Sigmoid colon (tissue), 6 donors: ENCODE measurements at regions not wholly inside any gene's neighbourhood (a gene's known extent, or its start where the extent isn't known, plus 50 kb on each side); places are given as distances from the start of the nearest gene placed in this dataset.

ENCODE experiments used
- DNase-seq: peaks from one replicate; pipeline ENCODE4 v3.0.0-alpha.2; 2019
- H3K27ac ChIP-seq, 4 donors: fragments of 200-600 bp; sonication (generic); one replicate each; pipeline ENCODE4 v1.5.1; 2016 to 2019; ENCODE audit warnings: mild to moderate bottlenecking in 1 of 4
- H3K27me3 ChIP-seq, 3 donors: fragments of 200-600 bp; sonication (generic); one replicate each; pipeline ENCODE4 v1.5.1; 2019; ENCODE audit warnings: mild to moderate bottlenecking in 1 of 3
- H3K36me3 ChIP-seq, 4 donors: fragments of 200-600 bp; sonication (generic); one replicate each; pipeline ENCODE4 v1.5.1; 2016 to 2019
- H3K4me1 ChIP-seq, 4 donors: fragments of 200-600 bp; sonication (generic); one replicate each; pipeline ENCODE4 v1.5.1; 2017 to 2019
- H3K4me3 ChIP-seq, 4 donors: fragments of 200-600 bp; sonication (generic); one replicate each; pipeline ENCODE4 v1.5.1; 2017 to 2019; ENCODE audit warnings: mild to moderate bottlenecking in 2 of 4, moderate library complexity in 1 of 4
- H3K9me3 ChIP-seq, 4 donors: fragments of 200-600 bp in 3 of 4; sonication (generic) in 3 of 4; one replicate each; pipeline versions ENCODE4 v1.5.1 to v1.6.1; 2013 to 2019
- CTCF ChIP-seq, 4 experiments: fragments of 450-650 bp in 3 of 4; fragments of 200-600 bp in 1 of 4; IDR thresholded peaks; one replicate each; pipeline ENCODE4 v1.5.1; 2016 to 2019; ENCODE audit warnings: antibody characterized with exemption in 4 of 4, mild to moderate bottlenecking in 3 of 4, moderate library complexity in 2 of 4
- EP300 ChIP-seq, 4 donors: sonication (generic); formaldehyde crosslinking; IDR thresholded peaks; one replicate each; pipeline ENCODE4 v1.6.1; 2017; ENCODE audit warnings: antibody characterized with exemption in 4 of 4
- POLR2A ChIP-seq, 2 donors: fragments of 450-650 bp; IDR thresholded peaks; one replicate each; pipeline ENCODE4 v1.6.1; 2016; ENCODE audit warnings: antibody characterized with exemption in 2 of 2, mild to moderate bottlenecking in 2 of 2, moderate library complexity in 2 of 2
- POLR2AphosphoS5 ChIP-seq, 4 donors: sonication (generic); formaldehyde crosslinking; IDR thresholded peaks; one replicate each; pipeline ENCODE4 v1.6.1; 2017; ENCODE audit warnings: antibody characterized with exemption in 4 of 4
- WGBS, 2 donors: extraction: QIAGEN DNeasy Blood & Tissue Kit; methylation state at CpG; one replicate each; pipeline ENCODE4 v1.1.7; 2013; 5-methylcytosine and 5-hydroxymethylcytosine counted together
- intact Hi-C: fragments of 100-400 bp; cut with DNase I; formaldehyde crosslinking; loops from one replicate; pipeline ENCODE4 v1.15.1; 2023
- donor health status: healthy with polysubstance abuse.
- donor health status: healthy.

GRCh38 chr2:173754837-173755236, 210.3 kb downstream of the SP3 start:
- DNase-seq: no peak
- H3K27me3 ChIP-seq: no peaks in the 10 kb centered on the region
- H3K9me3 ChIP-seq: no peaks in the 10 kb centered on the region
- intact Hi-C loops: no loop called here
- no peak overlapping the region for H3K27ac ChIP-seq
- H3K36me3 ChIP-seq: no peaks in the 10 kb centered on the region
- TF ChIP-seq EP300 (IDR thresholded peaks at IDR 0.05): no peak
- no peak for TF ChIP-seq CTCF (IDR thresholded peaks at IDR 0.05)
- TF ChIP-seq POLR2AphosphoS5 (IDR thresholded peaks at IDR 0.05): no peak
- no peak for TF ChIP-seq POLR2A (IDR thresholded peaks at IDR 0.05)
- 91 to 97% methylated on average over 3 of the region's 3 CpGs for WGBS, 2 donors
- no peaks in the 10 kb centered on the region for H3K4me1 ChIP-seq
- no peak overlapping the region for H3K4me3 ChIP-seq

- Histone ChIP-seq H3K9me3 (no peaks in the 10 kb centered on the region), H3K4me3 (no peak overlapping the region), H3K27me3 (no peaks in the 10 kb centered on the region), H3K27ac (no peak overlapping the region), H3K36me3 (no peaks in the 10 kb centered on the region), H3K4me1 (peaks cover 0 to 6% (median 3%) of the 10 kb centered on the region in 4 donors)
- intact Hi-C loops: no loop called here
- WGBS, 2 donors: 94 to 95% methylated on average over 2 of the region's 2 CpGs
- DNase-seq: no peak
- no peak for TF ChIP-seq POLR2A (IDR thresholded peaks at IDR 0.05)
- no peak for TF ChIP-seq EP300 (IDR thresholded peaks at IDR 0.05)
- TF ChIP-seq POLR2AphosphoS5 (IDR thresholded peaks at IDR 0.05): no peak
- TF ChIP-seq CTCF (IDR thresholded peaks at IDR 0.05): no peak
These were observed 209.4 kb downstream of the SP3 start for GRCh38 chr2:173755798-173756197.

- Histone ChIP-seq H3K4me1 (peaks cover 0 to 6% (median 3%) of the 10 kb centered on the region in 4 donors), H3K27me3 (no peaks in the 10 kb centered on the region), H3K27ac (no peak overlapping the region), H3K36me3 (no peaks in the 10 kb centered on the region), H3K9me3 (no peaks in the 10 kb centered on the region), H3K4me3 (no peak overlapping the region)
- DNase-seq: no peak
- WGBS, 2 donors: 92 to 93% methylated on average over 6 of the region's 6 CpGs
- no peak for TF ChIP-seq CTCF (IDR thresholded peaks at IDR 0.05)
- TF ChIP-seq POLR2AphosphoS5 (IDR thresholded peaks at IDR 0.05): no peak
- no peak for TF ChIP-seq POLR2A (IDR thresholded peaks at IDR 0.05)
- no peak for TF ChIP-seq EP300 (IDR thresholded peaks at IDR 0.05)
- intact Hi-C loops: no loop called here
These were observed 205.2 kb downstream of the SP3 start for GRCh38 chr2:173759959-173760358.

GRCh38 chr2:173760553-173760952, 204.6 kb downstream of the SP3 start:
- Histone ChIP-seq H3K4me1 (peaks cover 0 to 6% (median 3%) of the 10 kb centered on the region in 4 donors), H3K27ac (no peak overlapping the region), H3K9me3 (no peaks in the 10 kb centered on the region), H3K4me3 (no peak overlapping the region), H3K36me3 (no peaks in the 10 kb centered on the region), H3K27me3 (no peaks in the 10 kb centered on the region)
- intact Hi-C loops: no loop called here
- WGBS, 2 donors: 77 to 78% methylated on average over 3 of the region's 3 CpGs
- no peak for DNase-seq
- no peak for TF ChIP-seq CTCF (IDR thresholded peaks at IDR 0.05)
- TF ChIP-seq POLR2A (IDR thresholded peaks at IDR 0.05): no peak
- no peak for TF ChIP-seq POLR2AphosphoS5 (IDR thresholded peaks at IDR 0.05)
- TF ChIP-seq EP300 (IDR thresholded peaks at IDR 0.05): no peak

GRCh38 chr2:173761603-173762119, 203.5 kb downstream of the SP3 start:
- no peaks in the 10 kb centered on the region for H3K9me3 ChIP-seq
- H3K36me3 ChIP-seq: no peaks in the 10 kb centered on the region
- no peak for DNase-seq
- no peaks in the 10 kb centered on the region for H3K27me3 ChIP-seq
- no peak for TF ChIP-seq POLR2A (IDR thresholded peaks at IDR 0.05)
- TF ChIP-seq EP300 (IDR thresholded peaks at IDR 0.05): no peak
- no peak for TF ChIP-seq CTCF (IDR thresholded peaks at IDR 0.05)
- no peak for TF ChIP-seq POLR2AphosphoS5 (IDR thresholded peaks at IDR 0.05)
- H3K27ac ChIP-seq: no peak overlapping the region
- intact Hi-C loops: no loop called here
- H3K4me3 ChIP-seq: no peak overlapping the region
- 90 to 93% methylated on average over 8 of the region's 8 CpGs for WGBS, 2 donors
- H3K4me1 ChIP-seq: peaks cover 0 to 6% (median 3%) of the 10 kb centered on the region in 4 donors
